Lung (tissue), 11 donors: ENCODE measurements at regions not wholly inside any gene's neighbourhood (a gene's known extent, or its start where the extent isn't known, plus 50 kb on each side); places are given as distances from the start of the nearest gene placed in this dataset.

Experiments
- ATAC-seq: fragments of 200-7000 bp; cut with Tn5 transposase; one replicate; pipeline ENCODE4 v1.9.1; 2020; ENCODE audit warnings: moderate number of reproducible peaks; ENCODE audit not compliant: insufficient read depth, low FRiP score
- DNase-seq, 3 donors: peaks; one replicate each; pipeline ENCODE4 v3.0.0-alpha.2; 2013 to 2017
- H3K27ac ChIP-seq, 2 donors: one replicate each; pipeline ENCODE4 v1.5.1; 2013; ENCODE audit warnings: mild to moderate bottlenecking in 2 of 2, moderate library complexity in 2 of 2, control low read depth in 1 of 2, inconsistent platforms in 1 of 2, low read depth in 1 of 2, low read length in 1 of 2
- H3K27me3 ChIP-seq, 3 donors: one replicate each; pipeline ENCODE4 v1.5.1; 2013; ENCODE audit warnings: low read length in 2 of 3; ENCODE audit not compliant: control insufficient read depth in 3 of 3, insufficient read depth in 3 of 3
- H3K36me3 ChIP-seq, 4 donors: one replicate each; pipeline ENCODE4 v1.5.1; 2013; ENCODE audit warnings: low read length in 4 of 4, mild to moderate bottlenecking in 1 of 4, moderate library complexity in 1 of 4; ENCODE audit not compliant: control insufficient read depth in 4 of 4, insufficient read depth in 4 of 4
- H3K4me1 ChIP-seq, 5 donors: one replicate each; pipeline ENCODE4 v1.5.1; 2013; ENCODE audit warnings: low read length in 5 of 5, mild to moderate bottlenecking in 2 of 5, moderate library complexity in 1 of 5; ENCODE audit not compliant: control insufficient read depth in 5 of 5, insufficient read depth in 5 of 5
- H3K4me3 ChIP-seq: one replicate; pipeline ENCODE4 v1.5.1; 2013; ENCODE audit warnings: mild to moderate bottlenecking, control low read depth, moderate library complexity
- H3K9ac ChIP-seq, 2 donors: one replicate each; pipeline ENCODE4 v1.5.1; 2013; ENCODE audit warnings: low read length in 2 of 2, control low read depth in 1 of 2; ENCODE audit not compliant: insufficient read depth in 1 of 2
- H3K9me3 ChIP-seq, 4 donors: one replicate each; pipeline ENCODE4 v1.5.1; 2013; ENCODE audit warnings: low read length in 3 of 4, mild to moderate bottlenecking in 1 of 4, moderate library complexity in 1 of 4; ENCODE audit not compliant: control insufficient read depth in 4 of 4, insufficient read depth in 3 of 4
- CTCF ChIP-seq: IDR thresholded peaks from 2 replicates; pipeline ENCODE4 v1.5.1; 2012; ENCODE audit warnings: mild to moderate bottlenecking; ENCODE audit errors: control extremely low read depth, extremely low read depth
- WGBS, 2 donors: extraction: QIAGEN DNeasy Blood & Tissue Kit; methylation state at CpG; one replicate each; pipeline ENCODE4 v1.1.7; 2013; 5-methylcytosine and 5-hydroxymethylcytosine counted together
- donor health status: control.
- donor health status: control.
- donor health status: Bipolar disorder and iron deficiency.
- donor health status: healthy.
- donor health status: DM: yes; HTN: yes; CAD: no.

- no peaks in the 10 kb centered on the region for H3K4me1 ChIP-seq
- no peak for TF ChIP-seq CTCF
- no peak for ATAC-seq
- no peak overlapping the region for H3K27ac ChIP-seq
- WGBS, 2 donors = 81 to 90% methylated on average over 13 of the region's 13 CpGs
- peaks cover 0 to 3% (median 2%) of the 10 kb centered on the region in 4 donors for H3K9me3 ChIP-seq
- H3K9ac ChIP-seq = no peak overlapping the region
- DNase-seq = no peak
- no peaks in the 10 kb centered on the region for H3K36me3 ChIP-seq
- no peaks in the 10 kb centered on the region for H3K27me3 ChIP-seq
- no peak overlapping the region for H3K4me3 ChIP-seq
Measured at GRCh38 chr17:77664097-77664729, 294.3 kb upstream of the TNRC6C start.

- H3K36me3 ChIP-seq = no peaks in the 10 kb centered on the region
- no peak overlapping the region for H3K27ac ChIP-seq
- H3K27me3 ChIP-seq = no peaks in the 10 kb centered on the region
- no peak for TF ChIP-seq CTCF
- 87% methylated on average over 3 of the region's 3 CpGs for WGBS, 2 donors
- no peak overlapping the region for H3K4me3 ChIP-seq
- DNase-seq = no peak
- H3K4me1 ChIP-seq = no peaks in the 10 kb centered on the region
- peaks cover 0 to 3% (median 2%) of the 10 kb centered on the region in 4 donors for H3K9me3 ChIP-seq
- no peak overlapping the region for H3K9ac ChIP-seq
- no peak for ATAC-seq
Measured at GRCh38 chr17:77665833-77666232, 292.7 kb upstream of the TNRC6C start.

- no peak overlapping the region for H3K4me3 ChIP-seq
- no peaks in the 10 kb centered on the region for H3K36me3 ChIP-seq
- H3K9me3 ChIP-seq = peaks cover 0 to 3% (median 2%) of the 10 kb centered on the region in 4 donors
- DNase-seq (no peak), ATAC-seq (no peak)
- no peak for TF ChIP-seq CTCF
- H3K27ac ChIP-seq = no peak overlapping the region
- H3K9ac ChIP-seq = no peak overlapping the region
- H3K27me3 ChIP-seq = no peaks in the 10 kb centered on the region
- no peaks in the 10 kb centered on the region for H3K4me1 ChIP-seq
- 18 to 32% methylated on average over 6 of the region's 6 CpGs for WGBS, 2 donors
Measured at GRCh38 chr17:77666462-77666861, 292.0 kb upstream of the TNRC6C start.

GRCh38 chr17:77666881-77667395, 291.6 kb upstream of the TNRC6C start:
- WGBS, 2 donors = 34 to 42% methylated on average over 7 of the region's 7 CpGs
- H3K27ac ChIP-seq = peak overlapping the region in 1 of 2 donors; percentile 4

More at GRCh38 chr17:77666881-77667395, 291.6 kb upstream of the TNRC6C start:
- H3K9me3 ChIP-seq = peaks cover 0 to 3% (median 2%) of the 10 kb centered on the region in 4 donors
- no peak overlapping the region for H3K4me3 ChIP-seq
- no peaks in the 10 kb centered on the region for H3K27me3 ChIP-seq
- H3K9ac ChIP-seq = no peak overlapping the region
- no peak for ATAC-seq
- H3K4me1 ChIP-seq = no peaks in the 10 kb centered on the region
- no peak for DNase-seq
- TF ChIP-seq CTCF = no peak
- no peaks in the 10 kb centered on the region for H3K36me3 ChIP-seq
